Motor neuron (in vitro differentiated cells): ENCODE measurements at regions not wholly inside any gene's neighbourhood (a gene's known extent, or its start where the extent isn't known, plus 50 kb on each side); places are given as distances from the start of the nearest gene placed in this dataset.
A peak's percentile ranks its signal among the peaks of the same experiment; 100 is the strongest.
"Not testable (repeated sequence)": the region's sequence is repeated elsewhere in the genome, so short reads cannot be mapped to it uniquely, and the experiment has no call there.

ENCODE experiments used
- ATAC-seq, 8 experiments: fragments of 200-7000 bp; cut with Tn5 transposase; replicated peaks in 6 of 8; 2 replicates each; pipeline ENCODE4 v1.8.0; 2021; ENCODE audit warnings: mild to moderate bottlenecking in 8 of 8, moderate library complexity in 8 of 8
- H3K27ac ChIP-seq, 2 donors: fragments of 250-450 bp; sonication (Bioruptor Pico); 2 replicates each; pipeline ENCODE4 v1.9.0; 2021; ENCODE audit warnings: antibody characterized with exemption in 2 of 2, mild to moderate bottlenecking in 2 of 2, moderate library complexity in 1 of 2
- H3K4me1 ChIP-seq, 2 donors: fragments of 250-450 bp; sonication (Bioruptor Pico); replicated peaks in 1 of 2; 2 replicates each; pipeline ENCODE4 v1.6.1; 2021; ENCODE audit warnings: antibody characterized with exemption in 2 of 2, mild to moderate bottlenecking in 2 of 2, moderate library complexity in 1 of 2
- H3K4me3 ChIP-seq, 5 donors: fragments of 250-450 bp; sonication (Bioruptor Pico); 2 replicates each; pipeline ENCODE4 v1.9.0; 2021; ENCODE audit warnings: antibody characterized with exemption in 5 of 5, mild to moderate bottlenecking in 5 of 5, moderate library complexity in 4 of 5
- WGBS, 10 experiments: fragments of 450-650 bp; shearing (Covaris generic); methylation state at CpG; one replicate each; pipeline ENCODE4 v1.0.0; 2022; 5-methylcytosine and 5-hydroxymethylcytosine counted together
- in situ Hi-C, 9 experiments: fragments of 400-800 bp; cut with MboI; loops; one replicate each; pipeline ENCODE4 v1.15.0; 2021; ENCODE audit warnings: low sequenced_read_pairs in 9 of 9, low pct_unique_long_range_greater_than_20kb in 2 of 9; ENCODE audit not compliant: unreplicated experiment in 9 of 9

- in situ Hi-C loops: no loop called here
- Histone ChIP-seq H3K27ac (no peak overlapping the region), H3K4me3 (no peak overlapping the region), H3K4me1 (no peaks in the 10 kb centered on the region)
- no peak for ATAC-seq
- 0 to 100% (median 71%) methylated on average over 1 of the region's 1 CpG; no CpG with 5 or more reads in 1 of the 10 experiments for WGBS, 10 experiments
Observed at GRCh38 chr2:167572883-167573619, 674.3 kb downstream of the STK39 start.

GRCh38 chr2:167570370-167570769 is 677.0 kb downstream of the STK39 start:
- WGBS, 10 experiments: 30 to 100% (median 94%) methylated on average over 2 to 3 of the region's 3 CpGs; no CpG with 5 or more reads in 1 of the 10 experiments

DNA sequence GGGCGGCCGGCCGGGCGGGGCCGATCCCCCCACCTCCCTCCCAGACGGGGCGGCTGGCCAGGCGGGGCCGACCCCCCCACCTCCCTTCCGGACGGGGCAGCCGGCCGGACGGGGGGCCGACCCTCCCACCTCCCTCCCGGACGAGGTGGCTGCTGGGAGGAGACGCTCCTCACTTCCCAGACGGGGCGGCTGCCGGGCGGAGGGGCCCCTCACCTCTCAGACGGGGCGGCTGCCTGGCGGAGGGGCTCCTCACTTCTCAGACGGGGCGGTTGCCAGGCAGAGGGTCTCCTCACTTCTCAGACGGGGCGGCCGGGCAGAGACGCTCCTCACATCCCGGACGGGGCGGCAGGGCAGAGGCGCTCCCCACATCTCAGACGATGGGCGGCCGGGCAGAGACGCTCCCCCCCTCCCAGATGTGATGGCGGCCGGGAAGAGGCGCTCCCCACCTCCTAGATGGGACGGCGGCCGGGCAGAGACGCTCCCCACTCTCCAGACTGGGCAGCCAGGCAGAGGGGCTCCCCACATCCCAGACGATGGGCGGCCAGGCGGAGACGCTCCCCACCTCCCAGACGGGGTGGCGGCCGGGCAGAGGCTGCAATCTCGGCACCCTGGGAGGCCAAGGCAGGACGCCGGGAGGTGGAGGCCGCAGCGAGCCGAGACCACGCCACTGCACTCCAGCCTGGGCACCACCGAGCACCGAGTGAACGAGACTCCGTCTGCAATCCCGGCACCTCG is 675.8 kb downstream of the XIRP2 start:
- H3K27ac ChIP-seq, in situ Hi-C loops, ATAC-seq, H3K4me3 ChIP-seq, H3K4me1 ChIP-seq: not testable (repeated sequence)
- no CpG with 5 or more reads among the region's 66 CpGs for WGBS, 10 experiments

More at GRCh38 chr2:167570370-167570769, 677.0 kb downstream of the STK39 start:
- in situ Hi-C loops: no loop called here
- H3K4me3 ChIP-seq: no peak overlapping the region
- H3K4me1 ChIP-seq: no peaks in the 10 kb centered on the region
- H3K27ac ChIP-seq: no peak overlapping the region
- ATAC-seq: no peak

DNA sequence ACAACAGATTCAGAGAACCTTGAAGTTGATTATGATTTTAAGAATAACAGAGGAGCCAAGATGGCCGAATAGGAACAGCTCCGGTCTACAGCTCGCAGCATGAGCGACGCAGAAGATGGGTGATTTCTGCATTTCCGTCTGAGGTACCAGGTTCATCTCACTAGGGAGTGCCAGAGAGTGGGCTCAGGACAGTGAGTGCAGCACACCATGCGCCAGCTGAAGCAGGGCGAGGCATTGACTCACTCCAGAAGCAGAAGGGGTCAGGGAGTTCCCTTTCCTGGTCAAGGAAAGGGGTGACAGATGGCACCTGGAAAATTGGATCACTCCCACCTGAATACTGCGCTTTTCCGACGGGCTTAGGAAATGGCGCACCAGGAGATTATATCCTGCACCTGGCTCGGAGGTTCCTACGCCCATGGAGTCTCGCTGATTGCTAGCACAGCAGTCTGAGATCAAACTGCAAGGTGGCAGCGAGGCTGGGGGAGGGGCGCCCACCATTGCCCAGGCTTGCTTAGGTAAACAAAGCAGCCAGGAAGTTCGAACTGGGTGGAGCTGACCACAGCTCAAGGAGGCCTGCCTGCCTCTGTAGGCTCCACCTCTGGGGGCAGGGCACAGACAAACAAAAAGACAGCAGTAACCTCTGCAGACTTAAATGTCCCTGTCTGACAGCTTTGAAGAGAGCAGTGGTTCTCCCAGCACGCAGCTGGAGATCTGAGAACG is 670.2 kb downstream of the XIRP2 start:
- WGBS, 10 experiments: 15 to 100% (median 83%) methylated on average over 2 to 12 of the region's 20 CpGs; no CpG with 5 or more reads in 1 of the 10 experiments
- H3K4me3 ChIP-seq, in situ Hi-C loops, ATAC-seq, H3K4me1 ChIP-seq, H3K27ac ChIP-seq: not testable (repeated sequence)

DNA sequence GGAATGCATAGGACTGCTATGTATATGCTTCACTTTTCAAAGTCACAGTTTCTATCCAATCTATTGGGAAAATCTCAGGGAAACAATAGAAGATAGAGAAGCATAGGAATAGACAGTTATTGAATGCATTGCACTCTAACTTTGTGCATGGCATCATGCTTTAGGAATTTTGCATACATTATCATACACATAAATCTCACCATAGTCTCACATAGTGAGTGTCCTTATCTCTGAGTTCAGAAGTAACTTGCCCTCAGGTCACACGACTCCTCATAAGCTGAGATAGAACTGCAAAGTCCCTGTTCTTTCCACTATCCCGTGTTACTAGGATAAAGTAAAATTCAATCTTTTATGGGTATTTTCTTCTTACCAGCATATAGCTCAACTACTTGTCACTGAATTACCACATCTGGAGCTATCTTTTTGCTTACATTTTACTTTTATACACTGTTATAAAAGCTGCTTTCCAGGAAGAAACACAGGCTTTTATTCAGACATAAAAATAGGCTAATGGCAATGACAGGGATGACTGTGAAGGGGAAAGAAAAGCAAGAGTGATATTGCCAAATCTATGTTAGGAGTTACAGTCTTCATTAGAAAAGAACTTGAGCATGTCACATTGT is 666.9 kb downstream of the XIRP2 start:
- H3K4me3 ChIP-seq: no peak overlapping the region
- no peak overlapping the region for H3K27ac ChIP-seq
- in situ Hi-C loops: no loop called here
- ATAC-seq: peak in 3 of 8 experiments; percentile 54 to 59 (median 57)
- H3K4me1 ChIP-seq: no peaks in the 10 kb centered on the region
- WGBS, 10 experiments: 0 to 100% (median 93%) methylated on average over 1 to 2 of the region's 2 CpGs; no CpG with 5 or more reads in 4 of the 10 experiments

DNA sequence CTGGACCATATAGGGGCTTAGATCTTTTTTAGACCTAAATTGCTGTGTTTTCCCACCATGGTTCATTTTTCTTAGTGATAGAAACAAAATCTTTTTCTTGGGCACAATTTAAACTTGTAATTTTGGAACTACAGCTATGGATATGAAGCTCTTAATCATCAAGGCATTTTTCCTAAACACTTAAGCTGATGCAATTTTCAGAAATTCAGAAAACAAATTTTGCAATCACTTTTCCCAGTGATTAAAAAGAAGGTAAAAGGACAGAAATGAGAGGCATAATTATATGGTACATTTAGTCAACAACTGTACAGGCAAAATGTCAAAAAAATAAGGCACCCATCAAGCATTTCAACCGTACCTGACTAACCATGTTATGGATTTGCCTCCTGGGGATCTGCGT is 665.4 kb downstream of the XIRP2 start:
- no peaks in the 10 kb centered on the region for H3K4me1 ChIP-seq
- in situ Hi-C loops: no loop called here
- H3K27ac ChIP-seq: no peak overlapping the region
- H3K4me3 ChIP-seq: no peak overlapping the region
- ATAC-seq: no peak
- WGBS, 10 experiments: 0 to 100% (median 28%) methylated on average over 1 to 2 of the region's 2 CpGs; no CpG with 5 or more reads in 3 of the 10 experiments

- in situ Hi-C loops: no loop called here
- ATAC-seq: peak in 1 of 8 experiments; percentile 19
- 0 to 100% (median 80%) methylated on average over 1 to 3 of the region's 4 CpGs; no CpG with 5 or more reads in 1 of the 10 experiments for WGBS, 10 experiments
- no peak overlapping the region for H3K4me3 ChIP-seq
- H3K27ac ChIP-seq: no peak overlapping the region
- H3K4me1 ChIP-seq: no peaks in the 10 kb centered on the region
Observed at GRCh38 chr2:167551416-167551815, 663.1 kb downstream of the XIRP2 start.

- Histone ChIP-seq H3K27ac (no peak overlapping the region), H3K4me1 (no peaks in the 10 kb centered on the region), H3K4me3 (no peak overlapping the region)
- in situ Hi-C loops: no loop called here
- 0 to 100% (median 78%) methylated on average over 1 of the region's 1 CpG; no CpG with 5 or more reads in 3 of the 10 experiments for WGBS, 10 experiments
- peak in 1 of 8 experiments; percentile 52 for ATAC-seq
Observed at GRCh38 chr2:167550448-167550847, 662.2 kb downstream of the XIRP2 start.

DNA sequence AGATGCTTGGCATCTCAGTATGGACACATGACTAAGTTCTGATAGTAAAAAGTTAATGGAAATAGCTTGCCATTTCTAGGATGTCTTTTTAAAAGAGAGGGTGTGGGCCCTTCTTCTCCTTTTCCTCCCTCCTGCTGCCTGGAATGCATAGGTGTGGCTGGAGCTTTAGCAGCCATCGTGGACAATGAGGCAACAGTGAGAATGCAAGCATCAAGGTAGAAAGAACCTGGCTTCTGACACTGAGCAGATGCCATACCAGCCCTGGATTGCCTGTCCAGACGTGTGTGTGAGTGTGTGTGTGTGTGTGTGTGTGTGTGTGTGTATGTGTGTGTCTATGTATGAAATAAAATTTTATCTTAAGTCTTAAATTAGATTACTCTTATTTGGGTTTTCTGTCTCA is 660.1 kb downstream of the XIRP2 start:
- WGBS, 10 experiments: 100% methylated on average over 1 of the region's 2 CpGs; no CpG with 5 or more reads in 9 of the 10 experiments
- H3K4me1 ChIP-seq: no peaks in the 10 kb centered on the region
- no peak overlapping the region for H3K27ac ChIP-seq
- in situ Hi-C loops: no loop called here
- H3K4me3 ChIP-seq: no peak overlapping the region
- no peak for ATAC-seq

DNA sequence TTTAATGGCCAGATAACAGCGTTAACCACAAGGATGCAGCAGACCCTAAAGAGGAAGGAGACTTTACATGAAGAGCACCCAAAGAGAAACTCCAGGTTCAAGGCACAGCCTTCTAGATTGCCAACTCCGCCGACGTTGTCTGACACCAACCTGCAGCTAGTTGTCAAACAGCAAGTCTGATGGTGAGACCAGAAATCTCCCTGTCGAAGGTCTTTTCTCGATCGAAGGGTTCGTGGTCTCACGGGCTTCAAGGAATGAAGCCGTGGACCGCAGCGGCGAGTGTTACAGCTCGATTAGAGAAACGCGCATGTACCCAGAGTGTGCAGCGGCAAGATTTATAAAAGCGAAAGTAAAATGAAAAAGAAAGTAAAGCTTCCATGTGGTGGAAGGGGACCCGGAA is 656.3 kb downstream of the XIRP2 start:
- Histone ChIP-seq H3K27ac (no peak overlapping the region), H3K4me1 (no peaks in the 10 kb centered on the region), H3K4me3 (no peak overlapping the region)
- WGBS, 10 experiments: 80 to 100% (median 95%) methylated on average over 4 to 17 of the region's 19 CpGs; no CpG with 5 or more reads in 1 of the 10 experiments
- in situ Hi-C loops: no loop called here
- no peak for ATAC-seq

- Histone ChIP-seq H3K4me3 (no peak overlapping the region), H3K4me1 (no peaks in the 10 kb centered on the region), H3K27ac (no peak overlapping the region)
- ATAC-seq: no peak
- 0 to 100% (median 82%) methylated on average over 1 to 4 of the region's 4 CpGs for WGBS, 10 experiments
- in situ Hi-C loops: no loop called here
Observed at GRCh38 chr2:167543721-167544120, 655.4 kb downstream of the XIRP2 start.

DNA sequence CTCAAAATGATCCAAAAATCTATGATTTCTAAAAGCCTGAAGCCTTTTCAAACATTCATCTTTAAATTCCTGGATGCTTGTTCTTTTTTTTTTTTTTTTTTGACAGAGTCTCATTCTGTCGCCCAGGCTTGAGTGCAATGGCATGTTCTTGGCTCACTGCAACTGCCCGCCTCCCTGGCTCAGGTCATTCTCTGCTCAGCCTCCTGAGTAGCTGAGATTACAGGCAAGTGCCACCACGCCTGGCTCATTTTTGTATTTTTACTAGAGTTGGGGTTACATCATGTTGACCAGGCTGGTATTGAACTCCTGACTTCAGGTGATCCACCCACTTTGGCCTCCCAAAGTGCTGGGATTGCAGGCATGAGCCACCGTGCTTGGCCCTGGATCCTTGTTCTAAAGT is 649.5 kb downstream of the XIRP2 start:
- Histone ChIP-seq H3K4me1 (no peaks in the 10 kb centered on the region), H3K27ac (no peak overlapping the region), H3K4me3 (no peak overlapping the region)
- no peak for ATAC-seq
- WGBS, 10 experiments: 0 to 100% (median 84%) methylated on average over 1 to 4 of the region's 4 CpGs; no CpG with 5 or more reads in 1 of the 10 experiments
- in situ Hi-C loops: no loop called here

DNA sequence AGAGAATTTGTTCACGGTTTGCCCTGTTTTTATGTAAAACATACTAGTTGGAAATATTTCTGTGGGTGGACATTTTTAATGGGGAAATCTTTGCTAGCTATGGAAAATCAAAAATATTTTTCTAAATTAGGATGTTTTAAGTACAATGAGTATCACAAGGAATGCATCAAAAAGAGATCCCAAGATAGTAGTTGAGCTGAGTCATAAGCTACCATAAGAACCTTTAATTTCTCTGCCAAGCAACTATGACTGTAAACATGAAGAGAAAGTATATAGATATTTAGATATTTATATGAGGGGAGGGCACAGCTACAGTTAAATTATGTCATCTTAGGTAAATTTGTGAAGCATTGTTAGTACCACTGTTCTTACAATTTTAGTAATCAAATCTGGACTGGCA is 646.2 kb downstream of the XIRP2 start:
- no peak for ATAC-seq
- Histone ChIP-seq H3K4me1 (no peaks in the 10 kb centered on the region), H3K4me3 (no peak overlapping the region), H3K27ac (no peak overlapping the region)
- WGBS, 10 experiments: 0 to 100% (median 85%) methylated on average over 1 of the region's 1 CpG
- in situ Hi-C loops: no loop called here
